ENCODE measurements at regions not wholly inside any gene's neighbourhood (a gene's known extent, or its start where the extent isn't known, plus 50 kb on each side); places are given as distances from the start of the nearest gene placed in this dataset.

- peaks cover 5% of the 10 kb centered on the region for H3K4me1 Mint-ChIP-seq
- H3K27ac Mint-ChIP-seq = no peak overlapping the region
- no peak overlapping the region for H3K4me3 Mint-ChIP-seq
- H3K27me3 Mint-ChIP-seq (ENCODE audit: low read depth) = peaks cover 49% of the 10 kb centered on the region
- TF ChIP-seq CTCF (IDR thresholded peaks at IDR 0.05; ENCODE audit: unreplicated experiment in 3 of 3) = no peak
- no peaks in the 10 kb centered on the region for H3K36me3 Mint-ChIP-seq (ENCODE audit: low read depth)
- H3K9me3 Mint-ChIP-seq = peaks cover 1% of the 10 kb centered on the region
Measured at GRCh38 chr22:48248901-48249455, 1486.5 kb downstream of the TBC1D22A start.

- no peak overlapping the region for H3K4me3 Mint-ChIP-seq
- peaks cover 7% of the 10 kb centered on the region for H3K9me3 Mint-ChIP-seq
- H3K27ac Mint-ChIP-seq = no peak overlapping the region
- H3K27me3 Mint-ChIP-seq (ENCODE audit: low read depth) = peaks cover 48% of the 10 kb centered on the region
- no peaks in the 10 kb centered on the region for H3K36me3 Mint-ChIP-seq (ENCODE audit: low read depth)
- no peaks in the 10 kb centered on the region for H3K4me1 Mint-ChIP-seq
- no peak for TF ChIP-seq CTCF (IDR thresholded peaks at IDR 0.05; ENCODE audit: unreplicated experiment in 3 of 3)
Measured at GRCh38 chr22:48247829-48248228, 1485.4 kb downstream of the TBC1D22A start.

GRCh38 chr22:48245196-48245485, 1482.7 kb downstream of the TBC1D22A start:
- Mint-ChIP-seq H3K9me3 (peaks cover 7% of the 10 kb centered on the region), H3K4me1 (peaks cover 6% of the 10 kb centered on the region), H3K4me3 (no peak overlapping the region), H3K27ac (no peak overlapping the region), H3K27me3 (ENCODE audit: low read depth) (peaks cover 43% of the 10 kb centered on the region), H3K36me3 (ENCODE audit: low read depth) (no peaks in the 10 kb centered on the region)
- no peak for TF ChIP-seq CTCF (IDR thresholded peaks at IDR 0.05; ENCODE audit: unreplicated experiment in 3 of 3)

- no peak for TF ChIP-seq CTCF (IDR thresholded peaks at IDR 0.05; ENCODE audit: unreplicated experiment in 3 of 3)
- H3K36me3 Mint-ChIP-seq (ENCODE audit: low read depth) = no peaks in the 10 kb centered on the region
Measured at GRCh38 chr22:48244388-48245195, 1482.1 kb downstream of the TBC1D22A start.

GRCh38 chr22:48242461-48242864, 1480.0 kb downstream of the TBC1D22A start:
- peaks cover 7% of the 10 kb centered on the region for H3K9me3 Mint-ChIP-seq
- TF ChIP-seq CTCF (IDR thresholded peaks at IDR 0.05; ENCODE audit: unreplicated experiment in 3 of 3) = no peak
- H3K27ac Mint-ChIP-seq = no peak overlapping the region
- H3K4me3 Mint-ChIP-seq = no peak overlapping the region
- H3K27me3 Mint-ChIP-seq (ENCODE audit: low read depth) = peaks cover 41% of the 10 kb centered on the region
- peaks cover 22% of the 10 kb centered on the region for H3K4me1 Mint-ChIP-seq
- H3K36me3 Mint-ChIP-seq (ENCODE audit: low read depth) = no peaks in the 10 kb centered on the region

More at GRCh38 chr22:48244388-48245195, 1482.1 kb downstream of the TBC1D22A start:
- H3K4me1 Mint-ChIP-seq = peaks cover 10% of the 10 kb centered on the region
- peaks cover 7% of the 10 kb centered on the region for H3K9me3 Mint-ChIP-seq
- H3K4me3 Mint-ChIP-seq = no peak overlapping the region
- no peak overlapping the region for H3K27ac Mint-ChIP-seq
- peaks cover 41% of the 10 kb centered on the region for H3K27me3 Mint-ChIP-seq (ENCODE audit: low read depth)

- Mint-ChIP-seq H3K9me3 (peaks cover 7% of the 10 kb centered on the region), H3K36me3 (ENCODE audit: low read depth) (no peaks in the 10 kb centered on the region), H3K4me3 (no peak overlapping the region), H3K4me1 (peaks cover 22% of the 10 kb centered on the region), H3K27ac (no peak overlapping the region), H3K27me3 (ENCODE audit: low read depth) (peaks cover 41% of the 10 kb centered on the region)
- TF ChIP-seq CTCF (IDR thresholded peaks at IDR 0.05; ENCODE audit: unreplicated experiment in 3 of 3) = no peak
Measured at GRCh38 chr22:48241658-48242057, 1479.2 kb downstream of the TBC1D22A start.

Measured in nephron (organoid).